Liver (tissue), 8 donors: ENCODE measurements at regions not wholly inside any gene's neighbourhood (a gene's known extent, or its start where the extent isn't known, plus 50 kb on each side); places are given as distances from the start of the nearest gene placed in this dataset.

Source experiments
- DNase-seq: peaks from one replicate; pipeline ENCODE4 v3.0.0-alpha.2; 2017; ENCODE audit warnings: low spot score
- H3K27ac ChIP-seq, 2 donors: one replicate each; pipeline ENCODE4 v1.7.0; 2013; ENCODE audit warnings: inconsistent platforms in 2 of 2, low read length in 2 of 2, control low read depth in 1 of 2, low read depth in 1 of 2, mild to moderate bottlenecking in 1 of 2
- H3K27me3 ChIP-seq, 4 donors: one replicate each; pipeline versions ENCODE4 v1.6.1 to v1.7.0; 2013; ENCODE audit warnings: low read length in 3 of 4, inconsistent platforms in 1 of 4, mild to moderate bottlenecking in 1 of 4, moderate library complexity in 1 of 4; ENCODE audit not compliant: control insufficient read depth in 4 of 4, insufficient read depth in 4 of 4
- H3K36me3 ChIP-seq, 4 donors: one replicate each; pipeline versions ENCODE4 v1.6.1 to v1.7.0; 2013; ENCODE audit warnings: low read length in 3 of 4, mild to moderate bottlenecking in 3 of 4, low read depth in 1 of 4, moderate library complexity in 1 of 4; ENCODE audit not compliant: control insufficient read depth in 4 of 4, insufficient read depth in 3 of 4
- H3K4me1 ChIP-seq, 4 donors: one replicate each; pipeline versions ENCODE4 v1.6.1 to v1.7.0; 2013; ENCODE audit warnings: low read length in 3 of 4, mild to moderate bottlenecking in 3 of 4, moderate library complexity in 1 of 4; ENCODE audit not compliant: control insufficient read depth in 4 of 4, insufficient read depth in 4 of 4
- H3K4me3 ChIP-seq, 3 donors: one replicate each; pipeline versions ENCODE4 v1.6.1 to v1.7.0; 2013; ENCODE audit warnings: low read length in 3 of 3, control low read depth in 1 of 3, low read depth in 1 of 3, mild to moderate bottlenecking in 1 of 3
- H3K9ac ChIP-seq, 2 donors: one replicate each; pipeline ENCODE4 v1.7.0; 2013; ENCODE audit warnings: low read length in 2 of 2, mild to moderate bottlenecking in 2 of 2, moderate library complexity in 2 of 2, control low read depth in 1 of 2, low read depth in 1 of 2
- H3K9me3 ChIP-seq, 4 donors: one replicate each; pipeline versions ENCODE4 v1.6.1 to v1.7.0; 2013; ENCODE audit warnings: low read length in 3 of 4; ENCODE audit not compliant: control insufficient read depth in 4 of 4
- CTCF ChIP-seq: fragments of 150-350 bp; IDR thresholded peaks from 2 replicates; pipeline ENCODE4 v1.5.1; 2017; ENCODE audit warnings: improper control_type of control experiment, low read depth, low read length; ENCODE audit not compliant: missing input control
- EGR1 ChIP-seq, 2 donors: IDR thresholded peaks; 2 replicates each; pipeline ENCODE4 v1.6.1; 2016 to 2018; ENCODE audit warnings: antibody characterized with exemption in 2 of 2, low read depth in 2 of 2
- FOXA1 ChIP-seq: IDR thresholded peaks from 2 replicates; pipeline ENCODE4 v1.6.1; 2016; ENCODE audit warnings: antibody characterized with exemption
- FOXA2 ChIP-seq: IDR thresholded peaks from 2 replicates; pipeline ENCODE4 v1.6.1; 2016; ENCODE audit warnings: antibody characterized with exemption
- GABPA ChIP-seq, 2 donors: IDR thresholded peaks in 1 of 2; conservative IDR thresholded peaks in 1 of 2; 2 replicates each; pipeline ENCODE4 v1.6.1; 2016; ENCODE audit warnings: antibody characterized with exemption in 2 of 2, mild to moderate bottlenecking in 1 of 2, moderate library complexity in 1 of 2
- HNF4G ChIP-seq: IDR thresholded peaks from 2 replicates; pipeline ENCODE4 v1.6.1; 2016; ENCODE audit warnings: antibody characterized with exemption
- JUND ChIP-seq, 2 donors: IDR thresholded peaks; 2 replicates each; pipeline ENCODE4 v1.6.1; 2016; ENCODE audit warnings: antibody characterized with exemption in 2 of 2
- NR2F2 ChIP-seq: IDR thresholded peaks from 2 replicates; pipeline ENCODE4 v1.6.1; 2016; ENCODE audit warnings: antibody characterized with exemption
- RAD21 ChIP-seq, 2 donors: IDR thresholded peaks; 2 replicates each; pipeline ENCODE4 v1.6.1; 2016; ENCODE audit warnings: antibody characterized with exemption in 2 of 2, mild to moderate bottlenecking in 2 of 2
- SP1 ChIP-seq: IDR thresholded peaks from 2 replicates; pipeline ENCODE4 v1.6.1; 2018; ENCODE audit warnings: antibody characterized with exemption, mild to moderate bottlenecking
- TAF1 ChIP-seq: conservative IDR thresholded peaks from 2 replicates; pipeline ENCODE4 v1.6.1; 2016; ENCODE audit warnings: antibody characterized with exemption, mild to moderate bottlenecking
- YY1 ChIP-seq: IDR thresholded peaks from 2 replicates; pipeline ENCODE4 v1.6.1; 2016; ENCODE audit warnings: antibody characterized with exemption, mild to moderate bottlenecking
- WGBS: extraction: QIAGEN DNeasy Blood & Tissue Kit; methylation state at CpG from one replicate; pipeline ENCODE4 v1.1.7; 2013; 5-methylcytosine and 5-hydroxymethylcytosine counted together
- TF ChIP-seq, protein P1 (sequence below): IDR thresholded peaks from 2 replicates; pipeline ENCODE4 v1.6.1; 2016; ENCODE audit warnings: antibody characterized with exemption, mild to moderate bottlenecking
- TF ChIP-seq, protein P2 (sequence below): IDR thresholded peaks from 2 replicates; pipeline ENCODE4 v1.6.1; 2016; ENCODE audit warnings: antibody characterized with exemption
- TF ChIP-seq, protein P3 (sequence below): IDR thresholded peaks from 2 replicates; pipeline ENCODE4 v1.6.1; 2016; ENCODE audit warnings: antibody characterized with exemption
- TF ChIP-seq, protein P4 (sequence below): IDR thresholded peaks from 2 replicates; pipeline ENCODE4 v1.6.1; 2016; ENCODE audit warnings: antibody characterized with exemption
- donor health status: healthy.
- donor health status: healthy.
- donor health status: healthy.
- donor health status: healthy.
- donor health status: healthy.

GRCh38 chr5:175803736-175804454 is 67.5 kb upstream of the CPLX2 start:
- Histone ChIP-seq H3K4me1 (no peaks in the 10 kb centered on the region), H3K9ac (no peak overlapping the region), H3K4me3 (no peak overlapping the region), H3K36me3 (no peaks in the 10 kb centered on the region), H3K27me3 (peaks cover 0 to 6% (median 1%) of the 10 kb centered on the region in 4 donors), H3K27ac (no peak overlapping the region), H3K9me3 (no peaks in the 10 kb centered on the region)
- TF ChIP-seq, protein P1, sequence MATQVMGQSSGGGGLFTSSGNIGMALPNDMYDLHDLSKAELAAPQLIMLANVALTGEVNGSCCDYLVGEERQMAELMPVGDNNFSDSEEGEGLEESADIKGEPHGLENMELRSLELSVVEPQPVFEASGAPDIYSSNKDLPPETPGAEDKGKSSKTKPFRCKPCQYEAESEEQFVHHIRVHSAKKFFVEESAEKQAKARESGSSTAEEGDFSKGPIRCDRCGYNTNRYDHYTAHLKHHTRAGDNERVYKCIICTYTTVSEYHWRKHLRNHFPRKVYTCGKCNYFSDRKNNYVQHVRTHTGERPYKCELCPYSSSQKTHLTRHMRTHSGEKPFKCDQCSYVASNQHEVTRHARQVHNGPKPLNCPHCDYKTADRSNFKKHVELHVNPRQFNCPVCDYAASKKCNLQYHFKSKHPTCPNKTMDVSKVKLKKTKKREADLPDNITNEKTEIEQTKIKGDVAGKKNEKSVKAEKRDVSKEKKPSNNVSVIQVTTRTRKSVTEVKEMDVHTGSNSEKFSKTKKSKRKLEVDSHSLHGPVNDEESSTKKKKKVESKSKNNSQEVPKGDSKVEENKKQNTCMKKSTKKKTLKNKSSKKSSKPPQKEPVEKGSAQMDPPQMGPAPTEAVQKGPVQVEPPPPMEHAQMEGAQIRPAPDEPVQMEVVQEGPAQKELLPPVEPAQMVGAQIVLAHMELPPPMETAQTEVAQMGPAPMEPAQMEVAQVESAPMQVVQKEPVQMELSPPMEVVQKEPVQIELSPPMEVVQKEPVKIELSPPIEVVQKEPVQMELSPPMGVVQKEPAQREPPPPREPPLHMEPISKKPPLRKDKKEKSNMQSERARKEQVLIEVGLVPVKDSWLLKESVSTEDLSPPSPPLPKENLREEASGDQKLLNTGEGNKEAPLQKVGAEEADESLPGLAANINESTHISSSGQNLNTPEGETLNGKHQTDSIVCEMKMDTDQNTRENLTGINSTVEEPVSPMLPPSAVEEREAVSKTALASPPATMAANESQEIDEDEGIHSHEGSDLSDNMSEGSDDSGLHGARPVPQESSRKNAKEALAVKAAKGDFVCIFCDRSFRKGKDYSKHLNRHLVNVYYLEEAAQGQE, result no peak
- no peak for TF ChIP-seq FOXA2
- DNase-seq, result no peak
- 68% methylated on average over 8 of the region's 8 CpGs for WGBS

GRCh38 chr5:175805256-175806011 is 65.9 kb upstream of the CPLX2 start:
- 68% methylated on average over 12 of the region's 12 CpGs for WGBS
- Histone ChIP-seq H3K4me3 (no peak overlapping the region), H3K4me1 (no peaks in the 10 kb centered on the region), H3K27ac (no peak overlapping the region), H3K27me3 (peaks cover 0 to 8% (median under 1%) of the 10 kb centered on the region in 4 donors), H3K36me3 (no peaks in the 10 kb centered on the region), H3K9me3 (no peaks in the 10 kb centered on the region), H3K9ac (no peak overlapping the region)
- TF ChIP-seq, protein P2, sequence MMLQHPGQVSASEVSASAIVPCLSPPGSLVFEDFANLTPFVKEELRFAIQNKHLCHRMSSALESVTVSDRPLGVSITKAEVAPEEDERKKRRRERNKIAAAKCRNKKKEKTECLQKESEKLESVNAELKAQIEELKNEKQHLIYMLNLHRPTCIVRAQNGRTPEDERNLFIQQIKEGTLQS, result no peak
- TF ChIP-seq, protein P3, sequence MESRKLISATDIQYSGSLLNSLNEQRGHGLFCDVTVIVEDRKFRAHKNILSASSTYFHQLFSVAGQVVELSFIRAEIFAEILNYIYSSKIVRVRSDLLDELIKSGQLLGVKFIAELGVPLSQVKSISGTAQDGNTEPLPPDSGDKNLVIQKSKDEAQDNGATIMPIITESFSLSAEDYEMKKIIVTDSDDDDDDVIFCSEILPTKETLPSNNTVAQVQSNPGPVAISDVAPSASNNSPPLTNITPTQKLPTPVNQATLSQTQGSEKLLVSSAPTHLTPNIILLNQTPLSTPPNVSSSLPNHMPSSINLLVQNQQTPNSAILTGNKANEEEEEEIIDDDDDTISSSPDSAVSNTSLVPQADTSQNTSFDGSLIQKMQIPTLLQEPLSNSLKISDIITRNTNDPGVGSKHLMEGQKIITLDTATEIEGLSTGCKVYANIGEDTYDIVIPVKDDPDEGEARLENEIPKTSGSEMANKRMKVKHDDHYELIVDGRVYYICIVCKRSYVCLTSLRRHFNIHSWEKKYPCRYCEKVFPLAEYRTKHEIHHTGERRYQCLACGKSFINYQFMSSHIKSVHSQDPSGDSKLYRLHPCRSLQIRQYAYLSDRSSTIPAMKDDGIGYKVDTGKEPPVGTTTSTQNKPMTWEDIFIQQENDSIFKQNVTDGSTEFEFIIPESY, result no peak
- TF ChIP-seq JUND (IDR thresholded peaks at IDR 0.05) (no peak), CTCF (no peak), YY1 (no peak), GABPA (IDR thresholded peaks at IDR 0.05 in 1 of 2, conservative IDR thresholded peaks at IDR 0.05 in 1 of 2) (no peak), NR2F2 (no peak), EGR1 (IDR thresholded peaks at IDR 0.05; ENCODE audit: low read depth in 2 of 2) (no peak), HNF4G (no peak), TAF1 (no peak), RAD21 (IDR thresholded peaks at IDR 0.05) (no peak), FOXA1 (no peak), SP1 (no peak)
- TF ChIP-seq, protein P4, sequence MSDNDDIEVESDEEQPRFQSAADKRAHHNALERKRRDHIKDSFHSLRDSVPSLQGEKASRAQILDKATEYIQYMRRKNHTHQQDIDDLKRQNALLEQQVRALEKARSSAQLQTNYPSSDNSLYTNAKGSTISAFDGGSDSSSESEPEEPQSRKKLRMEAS, result no peak
- TF ChIP-seq, protein P1, result no peak
- DNase-seq, result no peak
